ENCODE measurements at regions not wholly inside any gene's neighbourhood (a gene's known extent, or its start where the extent isn't known, plus 50 kb on each side); places are given as distances from the start of the nearest gene placed in this dataset.

- H3K36me3 ChIP-seq: no peaks in the 10 kb centered on the region
- H3K27me3 ChIP-seq: no peaks in the 10 kb centered on the region
- DNase-seq: no peak
- H3K4me1 ChIP-seq: no peaks in the 10 kb centered on the region
- no peak for TF ChIP-seq CTCF (IDR thresholded peaks at IDR 0.05; ENCODE audit: low read depth, low read length)
- H3K4me3 ChIP-seq (ENCODE audit: low read depth, low read length): no peak overlapping the region
- H3K9me3 ChIP-seq: no peaks in the 10 kb centered on the region
Observed at GRCh38 chr14:43200519-43200918, 1306.6 kb downstream of the FSCB start.

GRCh38 chr14:43198465-43198864, 1308.6 kb downstream of the FSCB start:
- no peaks in the 10 kb centered on the region for H3K36me3 ChIP-seq
- no peaks in the 10 kb centered on the region for H3K27me3 ChIP-seq
- TF ChIP-seq CTCF (IDR thresholded peaks at IDR 0.05; ENCODE audit: low read depth, low read length): no peak
- H3K4me3 ChIP-seq (ENCODE audit: low read depth, low read length): no peak overlapping the region
- no peaks in the 10 kb centered on the region for H3K4me1 ChIP-seq
- DNase-seq: no peak
- no peaks in the 10 kb centered on the region for H3K9me3 ChIP-seq

- no peaks in the 10 kb centered on the region for H3K36me3 ChIP-seq
- H3K9me3 ChIP-seq: no peaks in the 10 kb centered on the region
- no peak overlapping the region for H3K4me3 ChIP-seq (ENCODE audit: low read depth, low read length)
- no peak for TF ChIP-seq CTCF (IDR thresholded peaks at IDR 0.05; ENCODE audit: low read depth, low read length)
- no peaks in the 10 kb centered on the region for H3K27me3 ChIP-seq
- H3K4me1 ChIP-seq: no peaks in the 10 kb centered on the region
- no peak for DNase-seq
Observed at GRCh38 chr14:43184540-43184939, 1322.5 kb downstream of the FSCB start.

GRCh38 chr14:43183916-43184315, 1323.2 kb downstream of the FSCB start:
- Histone ChIP-seq H3K4me1 (no peaks in the 10 kb centered on the region), H3K27me3 (no peaks in the 10 kb centered on the region), H3K4me3 (ENCODE audit: low read depth, low read length) (no peak overlapping the region), H3K36me3 (no peaks in the 10 kb centered on the region), H3K9me3 (no peaks in the 10 kb centered on the region)
- TF ChIP-seq CTCF (IDR thresholded peaks at IDR 0.05; ENCODE audit: low read depth, low read length): no peak
- DNase-seq: no peak

- H3K9me3 ChIP-seq: no peaks in the 10 kb centered on the region
Observed at GRCh38 chr14:43175896-43176295, 1331.2 kb downstream of the FSCB start.

More at GRCh38 chr14:43175896-43176295, 1331.2 kb downstream of the FSCB start:
- Histone ChIP-seq H3K4me3 (ENCODE audit: low read depth, low read length) (no peak overlapping the region), H3K4me1 (no peaks in the 10 kb centered on the region), H3K36me3 (no peaks in the 10 kb centered on the region), H3K27me3 (no peaks in the 10 kb centered on the region)
- DNase-seq: no peak
- TF ChIP-seq CTCF (IDR thresholded peaks at IDR 0.05; ENCODE audit: low read depth, low read length): no peak

All from BE2C (cell line).